Esophagus squamous epithelium (tissue), 5 donors: ENCODE measurements at regions not wholly inside any gene's neighbourhood (a gene's known extent, or its start where the extent isn't known, plus 50 kb on each side); places are given as distances from the start of the nearest gene placed in this dataset.

Experiments
- DNase-seq: peaks from one replicate; lab custom pipeline; 2025; lab: John Stamatoyannopoulos, UW
- H3K27ac ChIP-seq, 4 donors: fragments of 200-600 bp; sonication (generic); one replicate each; pipeline ENCODE4 v1.5.1; 2016 to 2019; ENCODE audit warnings: mild to moderate bottlenecking in 1 of 4
- H3K27me3 ChIP-seq, 4 donors: fragments of 200-600 bp; sonication (generic); 1 replicate in 3 of 4; 2 replicates in 1 of 4; pipeline versions ENCODE4 v1.5.1 to v1.6.0; 2017 to 2021; ENCODE audit warnings: antibody characterized with exemption in 1 of 4
- H3K36me3 ChIP-seq, 3 donors: fragments of 200-600 bp; sonication (generic); one replicate each; pipeline ENCODE4 v1.5.1; 2016 to 2019
- H3K4me1 ChIP-seq, 3 donors: fragments of 200-600 bp; sonication (generic); one replicate each; pipeline ENCODE4 v1.5.1; 2017 to 2019
- H3K4me3 ChIP-seq, 4 donors: fragments of 200-600 bp; sonication (generic); 1 replicate in 3 of 4; 2 replicates in 1 of 4; pipeline ENCODE4 v1.5.1; 2016 to 2019; ENCODE audit warnings: mild to moderate bottlenecking in 2 of 4, moderate library complexity in 1 of 4
- H3K9me3 ChIP-seq, 3 donors: fragments of 200-600 bp; sonication (generic); one replicate each; pipeline ENCODE4 v1.5.1; 2016 to 2019
- POLR2A ChIP-seq, 4 donors: fragments of 450-650 bp; IDR thresholded peaks; one replicate each; pipeline ENCODE4 v1.6.1; 2017; ENCODE audit warnings: antibody characterized with exemption in 4 of 4, mild to moderate bottlenecking in 4 of 4, moderate library complexity in 3 of 4
- WGBS, 2 donors: methylation state at CpG; one replicate each; pipeline ENCODE4 v1.1.5; 2018; 5-methylcytosine and 5-hydroxymethylcytosine counted together
- intact Hi-C: fragments of 100-400 bp; cut with DNase I; formaldehyde crosslinking; loops from one replicate; pipeline ENCODE4 v1.15.0; 2022
- TF ChIP-seq, protein P1 (sequence below), 6 experiments: fragments of 450-650 bp in 4 of 6; fragments of 200-600 bp in 2 of 6; sonication (generic) in 2 of 6; IDR thresholded peaks; one replicate each; pipeline ENCODE4 v1.5.1; 2016 to 2019; ENCODE audit warnings: antibody characterized with exemption in 6 of 6, mild to moderate bottlenecking in 4 of 6, moderate library complexity in 4 of 6
- donor health status: DM: yes; HTN: yes; CAD: no.

DNA sequence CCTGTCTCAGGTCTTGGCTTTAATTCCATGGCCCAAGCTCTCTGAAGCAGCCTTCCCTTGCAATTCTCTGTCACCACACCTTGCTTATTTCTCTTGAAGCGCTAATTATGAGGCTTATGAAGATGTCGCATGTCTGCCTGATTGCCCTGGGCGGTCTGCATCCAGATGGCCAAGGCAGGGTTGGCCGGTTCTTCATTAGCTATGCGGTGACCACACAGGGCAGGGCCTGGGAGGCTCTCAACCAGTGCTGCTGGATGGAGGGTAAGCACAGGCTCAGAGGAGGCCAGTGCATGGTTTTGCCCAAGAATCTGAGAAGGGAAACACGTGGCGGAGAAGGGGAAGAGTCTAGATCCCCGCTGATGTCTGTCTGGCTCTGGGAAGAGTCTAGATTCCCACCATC lies 528.7 kb downstream of the CDH26 start:
- Histone ChIP-seq H3K27me3 (no peaks in the 10 kb centered on the region), H3K4me3 (no peak overlapping the region), H3K4me1 (peaks cover 0 to 13% (median 0%) of the 10 kb centered on the region in 3 donors), H3K36me3 (no peaks in the 10 kb centered on the region), H3K9me3 (no peaks in the 10 kb centered on the region), H3K27ac (no peak overlapping the region)
- intact Hi-C loops, result no loop called here
- TF ChIP-seq POLR2A (IDR thresholded peaks at IDR 0.05), result no peak
- TF ChIP-seq, protein P1, sequence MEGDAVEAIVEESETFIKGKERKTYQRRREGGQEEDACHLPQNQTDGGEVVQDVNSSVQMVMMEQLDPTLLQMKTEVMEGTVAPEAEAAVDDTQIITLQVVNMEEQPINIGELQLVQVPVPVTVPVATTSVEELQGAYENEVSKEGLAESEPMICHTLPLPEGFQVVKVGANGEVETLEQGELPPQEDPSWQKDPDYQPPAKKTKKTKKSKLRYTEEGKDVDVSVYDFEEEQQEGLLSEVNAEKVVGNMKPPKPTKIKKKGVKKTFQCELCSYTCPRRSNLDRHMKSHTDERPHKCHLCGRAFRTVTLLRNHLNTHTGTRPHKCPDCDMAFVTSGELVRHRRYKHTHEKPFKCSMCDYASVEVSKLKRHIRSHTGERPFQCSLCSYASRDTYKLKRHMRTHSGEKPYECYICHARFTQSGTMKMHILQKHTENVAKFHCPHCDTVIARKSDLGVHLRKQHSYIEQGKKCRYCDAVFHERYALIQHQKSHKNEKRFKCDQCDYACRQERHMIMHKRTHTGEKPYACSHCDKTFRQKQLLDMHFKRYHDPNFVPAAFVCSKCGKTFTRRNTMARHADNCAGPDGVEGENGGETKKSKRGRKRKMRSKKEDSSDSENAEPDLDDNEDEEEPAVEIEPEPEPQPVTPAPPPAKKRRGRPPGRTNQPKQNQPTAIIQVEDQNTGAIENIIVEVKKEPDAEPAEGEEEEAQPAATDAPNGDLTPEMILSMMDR (IDR thresholded peaks at IDR 0.05), result no peak
- DNase-seq, result no peak
- WGBS, 2 donors, result 87 to 93% methylated on average over 7 to 8 of the region's 8 CpGs

DNA sequence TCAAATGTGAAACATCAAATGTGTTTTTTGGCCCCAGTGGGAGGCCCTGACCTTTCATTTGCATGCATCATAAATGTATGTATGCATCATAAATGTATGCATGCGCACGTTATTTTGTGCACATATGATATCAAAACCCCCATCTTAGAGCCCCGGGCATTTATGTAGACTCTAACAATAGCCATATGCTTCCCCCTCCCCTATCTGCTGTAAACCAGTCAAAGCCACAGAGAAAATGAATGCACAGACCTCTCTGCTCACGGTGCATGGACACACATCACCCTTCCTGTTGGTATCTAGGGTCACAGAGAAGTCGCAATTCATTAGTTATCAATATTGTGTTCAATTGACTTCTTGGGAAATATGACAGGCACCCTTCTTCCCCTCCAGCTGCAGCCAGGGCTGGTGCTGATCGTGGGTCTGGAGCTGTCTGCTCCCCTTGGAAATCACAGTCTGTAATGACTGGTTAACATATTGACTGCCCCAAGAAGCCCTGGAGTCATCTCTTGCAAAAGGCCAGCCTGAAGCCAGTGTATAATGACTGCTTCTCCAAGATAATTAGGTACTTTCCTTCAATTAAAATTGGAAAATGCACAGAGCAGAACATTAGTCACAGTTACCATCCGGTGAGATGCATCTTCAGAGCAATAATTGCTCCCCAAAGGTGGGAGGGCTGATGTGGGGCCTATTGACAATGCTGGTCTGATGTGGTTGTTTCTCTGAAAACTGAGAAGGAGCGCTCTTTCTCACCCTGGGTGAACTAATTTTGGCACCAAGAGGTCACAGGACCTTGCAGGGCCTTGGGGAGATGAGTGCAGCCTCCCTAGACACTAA lies 532.2 kb downstream of the CDH26 start:
- H3K36me3 ChIP-seq, result no peaks in the 10 kb centered on the region
- 58 to 62% methylated on average over 8 of the region's 8 CpGs for WGBS, 2 donors
- H3K4me1 ChIP-seq, result peaks cover 0 to 13% (median 0%) of the 10 kb centered on the region in 3 donors
- H3K27me3 ChIP-seq, result no peaks in the 10 kb centered on the region
- DNase-seq, result no peak
- H3K4me3 ChIP-seq, result no peak overlapping the region
- H3K27ac ChIP-seq, result peak overlapping the region in 2 of 4 donors; percentile 31 to 40
- TF ChIP-seq POLR2A (IDR thresholded peaks at IDR 0.05), result no peak
- TF ChIP-seq, protein P1 (IDR thresholded peaks at IDR 0.05), result no peak
- no peaks in the 10 kb centered on the region for H3K9me3 ChIP-seq
- intact Hi-C loops, result no loop called here

DNA sequence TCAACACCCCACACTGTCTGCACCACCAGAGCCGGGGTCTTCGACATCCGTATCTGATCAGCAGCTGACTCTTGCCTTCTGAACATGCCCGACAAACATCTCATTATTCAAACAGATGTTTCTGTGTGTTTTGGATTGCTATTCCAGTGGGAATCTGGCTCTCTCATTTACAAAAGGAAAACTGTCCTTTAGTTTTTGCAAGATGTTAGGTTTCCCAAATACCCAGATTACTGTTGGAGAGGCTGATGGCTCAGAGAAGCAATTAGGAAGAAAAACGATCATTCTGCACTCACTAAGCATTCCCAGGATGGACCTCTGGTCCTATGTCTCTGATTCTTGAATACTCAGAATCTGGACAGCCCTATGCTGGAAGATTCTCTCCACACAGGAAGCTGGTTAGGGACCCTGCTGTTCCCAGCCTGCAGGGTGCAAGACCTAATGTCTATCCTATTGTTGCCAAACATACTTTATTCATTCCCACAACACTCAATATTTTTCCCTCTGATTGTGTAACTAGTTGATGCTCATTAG lies 532.9 kb downstream of the CDH26 start:
- no peak for DNase-seq
- TF ChIP-seq, protein P1 (IDR thresholded peaks at IDR 0.05), result no peak
- TF ChIP-seq POLR2A (IDR thresholded peaks at IDR 0.05), result no peak
- WGBS, 2 donors, result 70 to 73% methylated on average over 5 of the region's 5 CpGs
- H3K4me3 ChIP-seq, result no peak overlapping the region
- peaks cover 0 to 13% (median 0%) of the 10 kb centered on the region in 3 donors for H3K4me1 ChIP-seq
- intact Hi-C loops, result no loop called here
- H3K27ac ChIP-seq, result peak overlapping the region in 2 of 4 donors; percentile 31 to 40
- no peaks in the 10 kb centered on the region for H3K9me3 ChIP-seq
- H3K27me3 ChIP-seq, result no peaks in the 10 kb centered on the region
- H3K36me3 ChIP-seq, result no peaks in the 10 kb centered on the region

DNA sequence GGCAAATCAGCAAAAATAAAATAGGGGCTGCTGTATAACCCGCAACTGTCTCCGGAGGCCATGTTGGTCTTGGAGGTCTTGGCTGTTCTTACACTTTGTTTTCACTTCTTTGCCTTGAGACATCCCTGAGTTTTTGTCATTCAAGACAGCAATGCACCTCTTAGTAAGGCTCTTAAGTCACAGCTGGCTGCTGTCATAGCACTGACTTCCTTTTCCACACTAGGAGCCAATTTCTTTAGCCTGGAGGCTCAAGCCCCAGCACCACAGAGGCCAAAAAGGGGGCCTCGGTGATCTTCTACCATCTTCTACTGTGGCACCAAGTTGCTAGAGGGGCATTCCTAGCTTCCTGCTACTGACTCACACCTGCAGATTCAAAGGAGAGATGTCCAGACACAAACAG lies 536.3 kb downstream of the CDH26 start:
- Histone ChIP-seq H3K36me3 (no peaks in the 10 kb centered on the region), H3K27me3 (no peaks in the 10 kb centered on the region), H3K9me3 (no peaks in the 10 kb centered on the region), H3K27ac (no peak overlapping the region), H3K4me3 (no peak overlapping the region), H3K4me1 (peaks cover 0 to 13% (median 0%) of the 10 kb centered on the region in 3 donors)
- WGBS, 2 donors, result 81 to 89% methylated on average over 3 of the region's 3 CpGs
- no peak for DNase-seq
- TF ChIP-seq POLR2A (IDR thresholded peaks at IDR 0.05), result no peak
- TF ChIP-seq, protein P1 (IDR thresholded peaks at IDR 0.05), result no peak
- intact Hi-C loops, result no loop called here

DNA sequence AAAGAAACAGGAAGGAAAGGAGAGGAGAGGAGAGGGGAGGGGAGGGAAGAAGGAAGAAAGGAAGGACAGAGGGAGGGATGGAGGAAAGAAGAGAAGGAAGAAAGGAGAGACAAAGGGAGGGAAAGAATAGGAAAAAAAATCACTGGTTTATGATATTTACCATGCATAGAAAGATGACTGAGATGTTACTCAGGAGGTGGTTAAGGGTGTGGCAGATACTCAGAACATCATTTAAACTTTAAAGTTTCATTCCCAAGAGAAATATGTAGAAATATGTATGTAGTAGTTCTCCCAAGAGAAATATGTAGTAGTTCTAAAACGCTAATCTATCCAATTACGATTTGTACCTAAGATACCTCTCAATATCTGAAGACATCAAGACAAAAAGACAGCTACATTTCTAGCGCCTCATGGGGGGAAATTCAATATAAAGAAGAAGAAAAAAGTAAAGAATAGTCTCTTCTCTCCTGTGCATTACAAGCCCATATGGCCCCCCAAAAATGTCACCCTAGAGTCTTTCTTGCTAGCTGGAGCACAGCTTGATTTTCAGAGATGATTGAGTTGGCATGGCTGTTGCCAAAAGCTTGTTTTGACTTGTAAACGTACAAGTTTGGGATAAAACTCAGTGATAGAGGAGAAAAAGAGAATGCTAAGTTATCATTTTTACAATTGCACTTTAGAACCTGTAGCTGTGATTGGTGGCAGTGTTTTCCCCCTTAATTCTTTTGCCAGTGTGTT lies 539.2 kb downstream of the CDH26 start:
- H3K4me3 ChIP-seq, result no peak overlapping the region
- intact Hi-C loops, result no loop called here
- H3K4me1 ChIP-seq, result no peaks in the 10 kb centered on the region
- DNase-seq, result no peak
- no peaks in the 10 kb centered on the region for H3K36me3 ChIP-seq
- 72% methylated on average over 4 of the region's 4 CpGs for WGBS, 2 donors
- H3K9me3 ChIP-seq, result no peaks in the 10 kb centered on the region
- no peak overlapping the region for H3K27ac ChIP-seq
- H3K27me3 ChIP-seq, result no peaks in the 10 kb centered on the region
- no peak for TF ChIP-seq POLR2A (IDR thresholded peaks at IDR 0.05)
- TF ChIP-seq, protein P1 (IDR thresholded peaks at IDR 0.05), result no peak
